Testis (tissue), 2 donors: ENCODE measurements at regions not wholly inside any gene's neighbourhood (a gene's known extent, or its start where the extent isn't known, plus 50 kb on each side); places are given as distances from the start of the nearest gene placed in this dataset.
"Not testable (repeated sequence)": the region's sequence is repeated elsewhere in the genome, so short reads cannot be mapped to it uniquely, and the experiment has no call there.

Experiments used
- CTCF ChIP-seq, 3 experiments: fragments of 450-650 bp in 2 of 3; fragments of 200-600 bp in 1 of 3; sonication (generic) in 1 of 3; IDR thresholded peaks; one replicate each; pipeline ENCODE4 v1.5.1; 2016 to 2019; ENCODE audit warnings: antibody characterized with exemption in 3 of 3, mild to moderate bottlenecking in 2 of 3, moderate library complexity in 1 of 3
- POLR2A ChIP-seq: fragments of 450-650 bp; IDR thresholded peaks from one replicate; pipeline ENCODE4 v1.6.1; 2017; ENCODE audit warnings: antibody characterized with exemption, mild to moderate bottlenecking, moderate library complexity

GRCh38 chr6:92671462-92671861 is 747.9 kb downstream of the EPHA7 start:
- not testable (repeated sequence) for TF ChIP-seq CTCF (IDR thresholded peaks at IDR 0.05); POLR2A
